Tibial nerve (tissue), 4 donors: ENCODE measurements at regions not wholly inside any gene's neighbourhood (a gene's known extent, or its start where the extent isn't known, plus 50 kb on each side); places are given as distances from the start of the nearest gene placed in this dataset.
A peak's percentile ranks its signal among the peaks of the same experiment; 100 is the strongest.

Source experiments
- DNase-seq, 2 donors: peaks; one replicate each; pipeline ENCODE4 v3.0.0-alpha.2; 2019; ENCODE audit warnings: low spot score in 2 of 2
- H3K27ac ChIP-seq, 4 donors: fragments of 200-600 bp; sonication (generic) in 3 of 4; one replicate each; pipeline ENCODE4 v1.5.1; 2017 to 2019; ENCODE audit warnings: mild to moderate bottlenecking in 1 of 4
- H3K27me3 ChIP-seq, 2 donors: fragments of 200-600 bp; sonication (generic) in 1 of 2; one replicate each; pipeline versions ENCODE4 v1.5.1 to v1.6.0; 2017 to 2019
- H3K36me3 ChIP-seq, 3 donors: fragments of 200-600 bp; sonication (generic); one replicate each; pipeline ENCODE4 v1.5.1; 2018 to 2019
- H3K4me1 ChIP-seq, 4 donors: fragments of 200-600 bp; sonication (generic) in 3 of 4; one replicate each; pipeline ENCODE4 v1.5.1; 2017 to 2019
- H3K4me3 ChIP-seq, 4 donors: fragments of 200-600 bp; sonication (generic) in 3 of 4; one replicate each; pipeline ENCODE4 v1.5.1; 2017 to 2019; ENCODE audit warnings: mild to moderate bottlenecking in 1 of 4, moderate library complexity in 1 of 4
- H3K9me3 ChIP-seq, 4 donors: fragments of 200-600 bp; sonication (generic) in 3 of 4; one replicate each; pipeline ENCODE4 v1.5.1; 2017 to 2019
- CTCF ChIP-seq, 5 experiments: fragments of 200-600 bp in 3 of 5; fragments of 450-650 bp in 2 of 5; sonication (generic) in 3 of 5; IDR thresholded peaks; one replicate each; pipeline ENCODE4 v1.5.1; 2016 to 2019; ENCODE audit warnings: antibody characterized with exemption in 5 of 5, mild to moderate bottlenecking in 3 of 5, moderate library complexity in 2 of 5
- EP300 ChIP-seq, 2 donors: sonication (generic); formaldehyde crosslinking; IDR thresholded peaks; one replicate each; pipeline ENCODE4 v1.6.1; 2017; ENCODE audit warnings: antibody characterized with exemption in 2 of 2, mild to moderate bottlenecking in 1 of 2
- POLR2A ChIP-seq, 2 donors: fragments of 450-650 bp; IDR thresholded peaks; one replicate each; pipeline ENCODE4 v1.6.1; 2017; ENCODE audit warnings: antibody characterized with exemption in 2 of 2, mild to moderate bottlenecking in 2 of 2, moderate library complexity in 2 of 2
- WGBS, 2 donors: methylation state at CpG; one replicate each; pipeline ENCODE4 v1.1.5; 2018; 5-methylcytosine and 5-hydroxymethylcytosine counted together

- H3K36me3 ChIP-seq, result no peaks in the 10 kb centered on the region
- peaks cover 0 to 4% (median 0%) of the 10 kb centered on the region in 4 donors for H3K4me1 ChIP-seq
- H3K27me3 ChIP-seq, result no peaks in the 10 kb centered on the region
- TF ChIP-seq CTCF (IDR thresholded peaks at IDR 0.05) (no peak), EP300 (IDR thresholded peaks at IDR 0.05) (no peak), POLR2A (IDR thresholded peaks at IDR 0.05) (no peak)
- WGBS, 2 donors, result 89 to 94% methylated on average over 1 of the region's 1 CpG
- H3K4me3 ChIP-seq, result no peak overlapping the region
- no peak overlapping the region for H3K27ac ChIP-seq
- H3K9me3 ChIP-seq, result no peaks in the 10 kb centered on the region
- no peak for DNase-seq
Measured at GRCh38 chr7:137172105-137172590, 171.4 kb downstream of the PTN start.

- Histone ChIP-seq H3K4me1 (peaks cover 0 to 4% (median 0%) of the 10 kb centered on the region in 4 donors), H3K27ac (no peak overlapping the region), H3K36me3 (no peaks in the 10 kb centered on the region), H3K4me3 (no peak overlapping the region), H3K27me3 (no peaks in the 10 kb centered on the region), H3K9me3 (no peaks in the 10 kb centered on the region)
- no peak for TF ChIP-seq EP300 (IDR thresholded peaks at IDR 0.05)
- TF ChIP-seq CTCF (IDR thresholded peaks at IDR 0.05), result peak; percentile 43 to 68 (median 64)
- TF ChIP-seq POLR2A (IDR thresholded peaks at IDR 0.05), result no peak
- WGBS, 2 donors, result 12 to 17% methylated on average over 8 of the region's 8 CpGs
- peak in 1 of 2 donors; percentile 38 for DNase-seq
Measured at GRCh38 chr7:137169282-137169698, 174.2 kb downstream of the PTN start.

GRCh38 chr7:137167609-137168008, 175.9 kb downstream of the PTN start:
- TF ChIP-seq CTCF (IDR thresholded peaks at IDR 0.05) (no peak), POLR2A (IDR thresholded peaks at IDR 0.05) (no peak), EP300 (IDR thresholded peaks at IDR 0.05) (no peak)
- Histone ChIP-seq H3K4me3 (no peak overlapping the region), H3K27me3 (no peaks in the 10 kb centered on the region), H3K27ac (no peak overlapping the region), H3K9me3 (no peaks in the 10 kb centered on the region), H3K36me3 (no peaks in the 10 kb centered on the region), H3K4me1 (peaks cover 0 to 4% (median 0%) of the 10 kb centered on the region in 4 donors)
- 94 to 97% methylated on average over 2 of the region's 2 CpGs for WGBS, 2 donors
- DNase-seq, result no peak

- no peaks in the 10 kb centered on the region for H3K27me3 ChIP-seq
- WGBS, 2 donors, result 79 to 95% methylated on average over 2 of the region's 2 CpGs
- TF ChIP-seq CTCF (IDR thresholded peaks at IDR 0.05) (no peak), EP300 (IDR thresholded peaks at IDR 0.05) (no peak), POLR2A (IDR thresholded peaks at IDR 0.05) (no peak)
- no peak for DNase-seq
- H3K36me3 ChIP-seq, result no peaks in the 10 kb centered on the region
- H3K9me3 ChIP-seq, result no peaks in the 10 kb centered on the region
- peaks cover 0 to 4% (median 0%) of the 10 kb centered on the region in 4 donors for H3K4me1 ChIP-seq
- no peak overlapping the region for H3K27ac ChIP-seq
- H3K4me3 ChIP-seq, result no peak overlapping the region
Measured at GRCh38 chr7:137166363-137166762, 177.2 kb downstream of the PTN start.

GRCh38 chr7:137165786-137166185, 177.7 kb downstream of the PTN start:
- H3K27ac ChIP-seq, result no peak overlapping the region
- peaks cover 0 to 4% (median 0%) of the 10 kb centered on the region in 4 donors for H3K4me1 ChIP-seq
- no peaks in the 10 kb centered on the region for H3K27me3 ChIP-seq
- H3K9me3 ChIP-seq, result no peaks in the 10 kb centered on the region
- TF ChIP-seq EP300 (IDR thresholded peaks at IDR 0.05), result no peak
- no peak for TF ChIP-seq POLR2A (IDR thresholded peaks at IDR 0.05)
- TF ChIP-seq CTCF (IDR thresholded peaks at IDR 0.05), result no peak
- H3K4me3 ChIP-seq, result no peak overlapping the region
- no peaks in the 10 kb centered on the region for H3K36me3 ChIP-seq
- 74 to 78% methylated on average over 3 of the region's 3 CpGs for WGBS, 2 donors
- no peak for DNase-seq
